Central memory CD4-positive, alpha-beta T cell (primary cell): ENCODE measurements at regions not wholly inside any gene's neighbourhood (a gene's known extent, or its start where the extent isn't known, plus 50 kb on each side); places are given as distances from the start of the nearest gene placed in this dataset.

ENCODE experiments used
- DNase-seq: peaks from one replicate; pipeline ENCODE4 v3.0.0; 2022

DNA sequence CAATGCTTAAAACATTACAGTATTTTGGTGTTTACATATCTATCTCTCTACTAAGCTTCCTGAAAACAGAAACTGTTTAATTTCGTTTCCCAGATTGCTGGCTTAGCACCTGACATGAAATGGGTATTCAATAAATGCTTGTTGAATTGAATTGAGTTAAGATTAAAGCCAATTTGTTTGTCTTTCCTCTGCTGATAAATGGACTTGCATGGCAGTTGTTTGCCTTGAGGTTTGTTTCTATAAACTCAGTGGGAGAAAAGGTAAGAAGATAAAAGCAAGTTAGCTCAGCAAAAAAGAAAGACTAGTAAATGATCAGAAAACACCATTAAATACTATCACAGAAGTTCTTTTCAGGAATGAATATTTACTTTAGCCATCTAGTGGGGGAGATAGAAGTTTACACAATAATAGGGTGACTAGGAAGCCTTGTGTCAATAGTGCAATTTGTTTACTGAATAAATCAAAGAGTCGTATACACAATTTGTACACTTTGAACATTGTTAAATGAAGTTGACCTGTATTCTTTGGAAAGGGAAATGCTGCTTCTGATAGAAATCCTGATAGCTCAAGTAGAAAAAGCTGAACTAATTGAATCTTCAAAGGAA is 754.5 kb upstream of the FAM98A start:
- DNase-seq, result no peak

DNA sequence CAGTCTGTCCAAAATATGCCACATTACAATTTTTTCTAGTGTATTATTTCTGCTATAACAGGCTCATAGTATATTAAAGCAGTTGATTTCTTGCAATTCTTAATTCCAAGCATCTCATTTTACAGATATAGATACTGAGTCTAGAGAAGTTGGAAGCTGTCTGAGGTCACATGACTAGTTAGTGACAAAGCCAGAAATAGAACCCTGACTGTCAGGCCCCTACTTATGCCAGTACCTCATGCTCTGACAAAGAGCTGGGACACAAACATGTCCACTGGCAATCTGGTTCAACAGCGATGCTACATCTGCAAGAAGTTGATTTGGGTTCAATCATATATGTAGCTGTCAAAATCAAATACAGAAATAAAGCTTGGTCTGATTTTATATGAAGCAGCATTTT is 750.4 kb upstream of the FAM98A start:
- DNase-seq, result no peak

GRCh38 chr2:34345030-34345429 is 745.9 kb upstream of the FAM98A start:
- no peak for DNase-seq

- no peak for DNase-seq
Measured at GRCh38 chr2:34340307-34340706, 741.2 kb upstream of the FAM98A start.

GRCh38 chr2:34337735-34338134 is 738.6 kb upstream of the FAM98A start:
- no peak for DNase-seq

DNA sequence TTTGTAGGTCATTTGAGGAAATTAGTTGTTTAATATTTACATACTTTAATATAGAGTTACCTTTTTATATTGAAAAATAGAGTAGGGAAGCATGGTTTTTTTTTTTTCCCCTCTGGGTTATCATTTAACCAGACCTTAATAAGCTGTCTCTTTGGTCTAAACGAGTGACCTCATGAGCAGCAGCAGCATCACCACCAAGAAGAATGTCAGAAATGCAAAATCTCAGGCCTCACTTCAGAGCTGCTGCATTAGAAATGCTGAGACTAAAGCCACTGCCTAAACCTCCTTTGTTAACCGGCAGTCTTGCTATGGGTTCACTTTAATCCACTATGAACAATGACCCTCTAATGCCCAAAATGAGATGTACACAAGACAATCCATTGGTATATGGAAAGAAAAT is 733.7 kb upstream of the FAM98A start:
- no peak for DNase-seq

DNA sequence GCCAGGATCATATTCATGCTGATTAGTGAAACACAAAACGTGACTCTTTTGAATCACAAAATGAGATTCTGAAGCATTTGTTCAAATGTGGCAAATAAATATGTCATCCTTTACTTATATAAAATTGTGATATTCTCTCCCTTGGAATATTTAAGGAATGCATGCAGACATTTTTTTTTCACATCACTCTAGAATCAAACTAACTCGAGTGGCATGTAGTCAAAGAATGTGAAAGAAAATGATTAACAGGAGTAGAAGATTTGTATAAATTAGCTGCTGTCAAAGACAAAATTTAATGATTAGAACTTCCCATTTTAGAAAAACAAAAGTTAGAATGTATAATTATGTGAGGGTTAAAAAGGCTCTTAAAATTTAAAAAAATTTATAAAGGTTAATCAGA is 721.0 kb upstream of the FAM98A start:
- DNase-seq, result no peak

GRCh38 chr2:34317797-34318196 is 718.7 kb upstream of the FAM98A start:
- DNase-seq, result no peak

DNA sequence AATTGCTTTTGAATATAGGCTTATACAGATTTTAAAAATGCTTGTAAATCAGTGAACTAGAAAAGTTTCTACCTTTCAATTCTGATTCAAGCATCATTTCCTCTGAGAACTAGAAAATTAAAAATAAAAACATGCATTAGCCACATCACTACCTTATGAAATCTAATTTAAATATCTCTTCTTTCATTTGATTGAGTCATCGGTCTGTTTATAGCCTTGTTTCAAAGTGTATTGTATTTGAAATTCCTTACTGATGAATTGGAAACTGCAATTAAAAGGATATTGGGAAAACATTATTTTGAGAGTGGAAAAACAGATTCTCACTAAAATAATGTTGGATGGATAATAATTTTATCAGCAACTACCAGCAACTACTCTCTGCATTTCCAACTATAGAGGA is 717.7 kb upstream of the FAM98A start:
- no peak for DNase-seq

GRCh38 chr2:34311816-34312215 is 712.7 kb upstream of the FAM98A start:
- DNase-seq, result no peak

GRCh38 chr2:34308140-34308539 is 709.0 kb upstream of the FAM98A start:
- DNase-seq, result no peak

- DNase-seq, result no peak
Measured at GRCh38 chr2:34307636-34308035, 708.5 kb upstream of the FAM98A start.

DNA sequence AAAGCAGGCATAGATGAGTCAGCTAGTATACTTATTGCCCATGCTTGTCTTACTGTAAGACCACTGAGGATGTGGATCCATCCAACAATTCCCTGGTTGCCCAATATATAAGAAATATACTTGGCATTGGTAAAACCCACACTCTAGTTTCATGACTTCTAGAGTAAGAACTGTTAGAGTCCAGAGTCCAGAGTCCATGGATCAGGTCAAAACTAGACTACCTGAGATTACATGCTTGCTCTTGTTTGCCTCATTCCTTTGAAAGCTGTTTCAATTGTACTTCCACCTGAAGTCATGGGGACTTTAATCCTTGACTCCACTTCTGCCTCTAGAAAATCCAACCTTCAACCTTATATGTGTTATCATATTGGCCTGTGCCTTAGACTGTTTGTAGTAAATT is 707.6 kb upstream of the FAM98A start:
- no peak for DNase-seq

- no peak for DNase-seq
Measured at GRCh38 chr2:34305587-34305986, 706.5 kb upstream of the FAM98A start.

- no peak for DNase-seq
Measured at GRCh38 chr2:34294961-34295360, 695.9 kb upstream of the FAM98A start.

GRCh38 chr2:34291076-34291475 is 692.0 kb upstream of the FAM98A start:
- no peak for DNase-seq

- no peak for DNase-seq
Measured at GRCh38 chr2:34288016-34288415, 688.9 kb upstream of the FAM98A start.

- DNase-seq, result no peak
Measured at GRCh38 chr2:34280606-34281005, 681.5 kb upstream of the FAM98A start.

GRCh38 chr2:34266908-34267697 is 668.0 kb upstream of the FAM98A start:
- no peak for DNase-seq

DNA sequence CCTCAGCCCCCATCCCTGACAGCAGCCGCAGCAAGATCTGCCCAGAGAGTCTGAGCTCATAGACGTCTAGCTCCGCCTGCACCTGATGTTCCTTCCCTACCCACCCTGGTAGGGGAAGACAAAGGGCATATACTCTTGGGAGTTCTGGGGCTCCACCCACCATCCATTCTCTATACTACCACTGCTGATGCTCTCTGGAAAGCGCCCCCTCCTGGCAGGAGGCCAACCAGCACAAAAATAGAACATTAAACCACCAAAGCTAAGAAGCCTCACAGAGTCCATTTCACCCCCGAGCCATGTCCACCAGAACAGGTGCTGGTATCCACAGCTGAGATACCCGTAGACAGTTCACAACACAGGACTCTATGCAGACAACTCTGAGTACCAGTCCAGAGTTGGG is 662.6 kb upstream of the FAM98A start:
- no peak for DNase-seq

DNA sequence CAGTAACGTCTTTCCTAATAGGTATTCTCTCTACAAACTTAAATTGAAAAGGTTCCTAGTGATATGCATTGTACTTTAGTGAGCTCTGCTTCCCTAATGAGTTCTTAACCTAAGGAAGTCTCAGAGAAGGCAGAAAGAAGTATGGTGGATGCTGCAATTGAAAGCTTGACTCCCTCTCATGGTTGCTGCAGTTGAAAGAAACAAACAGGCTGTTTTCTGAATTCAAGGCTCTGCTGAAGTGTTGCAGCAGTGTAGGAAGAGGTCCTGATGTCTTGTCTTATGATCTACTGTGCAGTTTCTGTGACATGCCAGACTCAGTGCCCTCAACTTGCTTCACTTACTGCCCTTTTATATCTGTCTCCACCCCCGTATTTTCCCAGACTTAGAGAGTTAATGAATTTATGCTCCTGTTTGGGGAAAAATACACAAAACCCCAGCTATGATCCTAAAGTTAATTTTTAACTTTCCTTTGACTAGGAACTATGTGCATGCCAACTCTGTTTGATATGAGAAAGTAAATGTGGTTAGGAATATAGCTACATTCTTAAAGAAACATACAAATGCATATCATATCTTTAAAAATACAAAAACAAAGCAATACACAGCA is 655.3 kb upstream of the FAM98A start:
- DNase-seq, result no peak

GRCh38 chr2:34252111-34252510 is 653.0 kb upstream of the FAM98A start:
- DNase-seq, result no peak

DNA sequence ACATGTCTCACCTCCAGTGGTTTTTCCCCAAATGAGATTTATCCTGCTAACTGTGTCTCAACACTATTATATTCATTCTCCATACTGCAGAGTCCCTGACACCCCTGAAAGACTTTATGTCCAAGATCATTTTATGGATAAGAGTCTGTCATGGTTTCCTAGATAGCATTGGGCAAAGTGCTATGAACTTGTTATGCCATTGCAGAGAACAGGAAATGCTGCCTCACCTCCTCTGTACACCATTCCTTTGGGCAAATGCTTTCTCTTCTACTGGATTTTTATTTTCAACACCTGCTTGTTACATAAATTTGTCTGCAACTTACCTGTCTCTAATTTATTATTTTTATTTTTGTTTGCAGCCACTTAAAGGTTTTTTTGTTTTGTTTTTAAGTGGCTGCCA is 652.5 kb upstream of the FAM98A start:
- DNase-seq, result no peak

DNA sequence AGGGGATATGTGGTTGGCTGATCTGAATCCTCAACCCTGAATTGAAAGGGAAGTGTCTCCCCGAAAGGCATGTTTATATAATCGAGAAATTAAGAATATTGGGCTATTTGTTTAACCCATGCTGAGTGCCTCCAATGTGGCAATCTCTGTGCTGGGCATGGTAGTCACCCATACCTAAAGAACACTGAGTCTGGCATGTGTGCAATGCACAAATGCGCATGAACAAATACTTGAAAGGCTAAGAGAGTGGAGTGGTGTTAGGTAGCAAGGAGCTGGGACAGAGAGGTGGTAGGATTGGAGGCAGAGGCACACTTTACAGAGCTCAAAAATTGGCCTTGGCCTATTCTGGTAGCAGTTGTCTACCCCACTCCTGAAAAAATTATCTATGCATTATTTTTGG is 645.1 kb upstream of the FAM98A start:
- DNase-seq, result no peak

- no peak for DNase-seq
Measured at GRCh38 chr2:34242763-34243123, 643.6 kb upstream of the FAM98A start.
